Loucy (cell line): ENCODE measurements at regions not wholly inside any gene's neighbourhood (a gene's known extent, or its start where the extent isn't known, plus 50 kb on each side); places are given as distances from the start of the nearest gene placed in this dataset.

Experiments used
- H2AFZ ChIP-seq: fragments of 200-600 bp; sonication (generic); 2 replicates; pipeline ENCODE4 v1.6.0; 2016; ENCODE audit warnings: antibody characterized with exemption, mild to moderate bottlenecking, low read length, moderate library complexity
- H3F3A ChIP-seq: fragments of 200-600 bp; 2 replicates; pipeline ENCODE4 v1.6.0; 2016; ENCODE audit warnings: antibody characterized with exemption, low read depth, mild to moderate bottlenecking
- H3K27me3 ChIP-seq: fragments of 200-600 bp; sonication (generic); 2 replicates; pipeline ENCODE4 v1.6.1; 2014; ENCODE audit warnings: low read length, mild to moderate bottlenecking; ENCODE audit not compliant: insufficient read depth, poor library complexity, severe bottlenecking
- H3K36me3 ChIP-seq: fragments of 200-600 bp; sonication (generic); 2 replicates; pipeline ENCODE4 v1.6.1; 2016; ENCODE audit warnings: low read length; ENCODE audit not compliant: insufficient read depth
- H3K4me1 ChIP-seq: fragments of 200-600 bp; sonication (generic); 2 replicates; pipeline ENCODE4 v1.5.1; 2014; ENCODE audit warnings: low read length, mild to moderate bottlenecking; ENCODE audit not compliant: insufficient read depth, poor library complexity, severe bottlenecking
- H3K4me2 ChIP-seq: fragments of 200-600 bp; sonication (generic); 2 replicates; pipeline ENCODE4 v1.6.0; 2014; ENCODE audit warnings: antibody characterized with exemption, low read length, low read depth, mild to moderate bottlenecking; ENCODE audit not compliant: poor library complexity, severe bottlenecking
- H3K4me3 ChIP-seq: fragments of 200-600 bp; sonication (generic); 2 replicates; pipeline ENCODE4 v1.5.1; 2014; ENCODE audit warnings: low read length, mild to moderate bottlenecking, mixed read lengths; ENCODE audit not compliant: poor library complexity, severe bottlenecking
- H3K79me2 ChIP-seq: fragments of 200-600 bp; sonication (generic); 2 replicates; pipeline ENCODE4 v1.6.1; 2014; ENCODE audit warnings: low read length; ENCODE audit not compliant: insufficient read depth
- H3K9ac ChIP-seq: fragments of 200-600 bp; sonication (generic); 2 replicates; pipeline ENCODE4 v1.6.0; 2014; ENCODE audit warnings: mild to moderate bottlenecking, low read depth, low read length, moderate library complexity; ENCODE audit not compliant: poor library complexity, severe bottlenecking
- H3K9me2 ChIP-seq: fragments of 200-600 bp; sonication (generic); replicated peaks from 2 replicates; pipeline ENCODE4 v1.6.1; 2016; ENCODE audit warnings: low read depth, low read length, mixed read lengths
- H3K9me3 ChIP-seq: fragments of 200-600 bp; sonication (generic); 2 replicates; pipeline ENCODE4 v1.6.1; 2014; ENCODE audit warnings: mild to moderate bottlenecking, antibody characterized with exemption, low read length, low read depth; ENCODE audit not compliant: insufficient read depth
- H4K20me1 ChIP-seq: fragments of 200-600 bp; sonication (generic); 2 replicates; pipeline ENCODE4 v1.6.0; 2014; ENCODE audit warnings: antibody characterized with exemption, low read length, mild to moderate bottlenecking; ENCODE audit not compliant: insufficient read depth, poor library complexity, severe bottlenecking
- EZH2phosphoT487 ChIP-seq: fragments of 200-600 bp; IDR thresholded peaks from 2 replicates; pipeline ENCODE4 v1.6.1; 2018; ENCODE audit warnings: antibody characterized with exemption, mild to moderate bottlenecking, moderate library complexity, borderline replicate concordance
- TF ChIP-seq, protein P1 (sequence below): fragments of 200-600 bp; sonication (generic); conservative IDR thresholded peaks from 2 replicates; pipeline ENCODE4 v1.5.1; 2014; ENCODE audit warnings: mild to moderate bottlenecking, antibody characterized with exemption, low read length

- H3K4me2 ChIP-seq, result no peak overlapping the region
- H3K9me2 ChIP-seq, result no peaks in the 10 kb centered on the region
Measured at GRCh38 chr1:168414914-168415313, 128.9 kb downstream of the XCL2 start.

GRCh38 chr1:168410464-168410863, 129.8 kb downstream of the TBX19 start:
- no peak overlapping the region for H2AFZ ChIP-seq
- TF ChIP-seq, protein P1, sequence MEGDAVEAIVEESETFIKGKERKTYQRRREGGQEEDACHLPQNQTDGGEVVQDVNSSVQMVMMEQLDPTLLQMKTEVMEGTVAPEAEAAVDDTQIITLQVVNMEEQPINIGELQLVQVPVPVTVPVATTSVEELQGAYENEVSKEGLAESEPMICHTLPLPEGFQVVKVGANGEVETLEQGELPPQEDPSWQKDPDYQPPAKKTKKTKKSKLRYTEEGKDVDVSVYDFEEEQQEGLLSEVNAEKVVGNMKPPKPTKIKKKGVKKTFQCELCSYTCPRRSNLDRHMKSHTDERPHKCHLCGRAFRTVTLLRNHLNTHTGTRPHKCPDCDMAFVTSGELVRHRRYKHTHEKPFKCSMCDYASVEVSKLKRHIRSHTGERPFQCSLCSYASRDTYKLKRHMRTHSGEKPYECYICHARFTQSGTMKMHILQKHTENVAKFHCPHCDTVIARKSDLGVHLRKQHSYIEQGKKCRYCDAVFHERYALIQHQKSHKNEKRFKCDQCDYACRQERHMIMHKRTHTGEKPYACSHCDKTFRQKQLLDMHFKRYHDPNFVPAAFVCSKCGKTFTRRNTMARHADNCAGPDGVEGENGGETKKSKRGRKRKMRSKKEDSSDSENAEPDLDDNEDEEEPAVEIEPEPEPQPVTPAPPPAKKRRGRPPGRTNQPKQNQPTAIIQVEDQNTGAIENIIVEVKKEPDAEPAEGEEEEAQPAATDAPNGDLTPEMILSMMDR, result no peak
- TF ChIP-seq EZH2phosphoT487, result no peak
- no peaks in the 10 kb centered on the region for H3K36me3 ChIP-seq
- no peaks in the 10 kb centered on the region for H4K20me1 ChIP-seq
- no peak overlapping the region for H3K4me2 ChIP-seq
- H3K4me3 ChIP-seq, result no peak overlapping the region
- no peaks in the 10 kb centered on the region for H3K79me2 ChIP-seq
- H3K27me3 ChIP-seq, result no peaks in the 10 kb centered on the region
- no peak overlapping the region for H3K9ac ChIP-seq
- peaks cover 11% of the 10 kb centered on the region for H3K4me1 ChIP-seq
- no peaks in the 10 kb centered on the region for H3K9me2 ChIP-seq
- H3K9me3 ChIP-seq, result no peaks in the 10 kb centered on the region
- no peaks in the 10 kb centered on the region for H3F3A ChIP-seq

More at GRCh38 chr1:168414914-168415313, 128.9 kb downstream of the XCL2 start:
- TF ChIP-seq, protein P1, result no peak
- no peak for TF ChIP-seq EZH2phosphoT487
- H3F3A ChIP-seq, result no peaks in the 10 kb centered on the region
- H3K4me3 ChIP-seq, result no peak overlapping the region
- H3K36me3 ChIP-seq, result no peaks in the 10 kb centered on the region
- no peaks in the 10 kb centered on the region for H3K79me2 ChIP-seq
- H4K20me1 ChIP-seq, result no peaks in the 10 kb centered on the region
- H3K27me3 ChIP-seq, result no peaks in the 10 kb centered on the region
- H2AFZ ChIP-seq, result no peak overlapping the region
- H3K4me1 ChIP-seq, result no peaks in the 10 kb centered on the region
- no peak overlapping the region for H3K9ac ChIP-seq
- no peaks in the 10 kb centered on the region for H3K9me3 ChIP-seq

GRCh38 chr1:168408884-168409283, 128.2 kb downstream of the TBX19 start:
- H3K9me3 ChIP-seq, result no peaks in the 10 kb centered on the region
- TF ChIP-seq, protein P1, result no peak
- no peak for TF ChIP-seq EZH2phosphoT487
- H3K9me2 ChIP-seq, result no peaks in the 10 kb centered on the region
- no peak overlapping the region for H3K9ac ChIP-seq
- peaks cover 11% of the 10 kb centered on the region for H3K4me1 ChIP-seq
- no peaks in the 10 kb centered on the region for H3K27me3 ChIP-seq
- no peaks in the 10 kb centered on the region for H3K79me2 ChIP-seq
- no peaks in the 10 kb centered on the region for H4K20me1 ChIP-seq
- H3F3A ChIP-seq, result no peaks in the 10 kb centered on the region
- no peak overlapping the region for H3K4me3 ChIP-seq
- H3K4me2 ChIP-seq, result no peak overlapping the region
- no peaks in the 10 kb centered on the region for H3K36me3 ChIP-seq
- H2AFZ ChIP-seq, result no peak overlapping the region
